Endothelial cell (in vitro differentiated cells): ENCODE measurements at regions not wholly inside any gene's neighbourhood (a gene's known extent, or its start where the extent isn't known, plus 50 kb on each side); places are given as distances from the start of the nearest gene placed in this dataset.
A peak's percentile ranks its signal among the peaks of the same experiment; 100 is the strongest.

Source experiments
- DNase-seq: peaks from one replicate; pipeline ENCODE4 v3.0.0; 2021; ENCODE audit warnings: low spot score
- H3K27ac Mint-ChIP-seq: one replicate; pipeline ENCODE4 v1.8.0; 2021; ENCODE audit warnings: mixed read lengths, inconsistent platforms; ENCODE audit not compliant: unreplicated experiment
- H3K27me3 Mint-ChIP-seq: one replicate; pipeline ENCODE4 v1.8.0; 2021; ENCODE audit warnings: mild to moderate bottlenecking, moderate library complexity, mixed read lengths, inconsistent platforms; ENCODE audit not compliant: unreplicated experiment
- H3K36me3 Mint-ChIP-seq: one replicate; pipeline ENCODE4 v1.8.0; 2021; ENCODE audit warnings: mild to moderate bottlenecking, low read depth, mixed read lengths, inconsistent platforms; ENCODE audit not compliant: unreplicated experiment
- H3K4me1 Mint-ChIP-seq: one replicate; pipeline ENCODE4 v1.8.0; 2021; ENCODE audit warnings: mild to moderate bottlenecking, mixed read lengths, inconsistent platforms; ENCODE audit not compliant: unreplicated experiment
- H3K4me3 Mint-ChIP-seq: one replicate; pipeline ENCODE4 v1.8.0; 2021; ENCODE audit warnings: mild to moderate bottlenecking, mixed read lengths, inconsistent platforms; ENCODE audit not compliant: unreplicated experiment
- H3K9me3 Mint-ChIP-seq: one replicate; pipeline ENCODE4 v1.8.0; 2021; ENCODE audit warnings: mixed read lengths, inconsistent platforms; ENCODE audit not compliant: unreplicated experiment
- TF ChIP-seq, protein P1 (sequence below): fragments of 200-600 bp; sonication (generic); IDR thresholded peaks from one replicate; pipeline ENCODE4 v1.5.0; 2021; ENCODE audit warnings: antibody characterized with exemption; ENCODE audit not compliant: unreplicated experiment

GRCh38 chr5:96120120-96120519 lies 158.5 kb upstream of the ELL2 start:
- H3K27me3 Mint-ChIP-seq = no peaks in the 10 kb centered on the region
- TF ChIP-seq, protein P1, sequence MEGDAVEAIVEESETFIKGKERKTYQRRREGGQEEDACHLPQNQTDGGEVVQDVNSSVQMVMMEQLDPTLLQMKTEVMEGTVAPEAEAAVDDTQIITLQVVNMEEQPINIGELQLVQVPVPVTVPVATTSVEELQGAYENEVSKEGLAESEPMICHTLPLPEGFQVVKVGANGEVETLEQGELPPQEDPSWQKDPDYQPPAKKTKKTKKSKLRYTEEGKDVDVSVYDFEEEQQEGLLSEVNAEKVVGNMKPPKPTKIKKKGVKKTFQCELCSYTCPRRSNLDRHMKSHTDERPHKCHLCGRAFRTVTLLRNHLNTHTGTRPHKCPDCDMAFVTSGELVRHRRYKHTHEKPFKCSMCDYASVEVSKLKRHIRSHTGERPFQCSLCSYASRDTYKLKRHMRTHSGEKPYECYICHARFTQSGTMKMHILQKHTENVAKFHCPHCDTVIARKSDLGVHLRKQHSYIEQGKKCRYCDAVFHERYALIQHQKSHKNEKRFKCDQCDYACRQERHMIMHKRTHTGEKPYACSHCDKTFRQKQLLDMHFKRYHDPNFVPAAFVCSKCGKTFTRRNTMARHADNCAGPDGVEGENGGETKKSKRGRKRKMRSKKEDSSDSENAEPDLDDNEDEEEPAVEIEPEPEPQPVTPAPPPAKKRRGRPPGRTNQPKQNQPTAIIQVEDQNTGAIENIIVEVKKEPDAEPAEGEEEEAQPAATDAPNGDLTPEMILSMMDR = no peak

DNA sequence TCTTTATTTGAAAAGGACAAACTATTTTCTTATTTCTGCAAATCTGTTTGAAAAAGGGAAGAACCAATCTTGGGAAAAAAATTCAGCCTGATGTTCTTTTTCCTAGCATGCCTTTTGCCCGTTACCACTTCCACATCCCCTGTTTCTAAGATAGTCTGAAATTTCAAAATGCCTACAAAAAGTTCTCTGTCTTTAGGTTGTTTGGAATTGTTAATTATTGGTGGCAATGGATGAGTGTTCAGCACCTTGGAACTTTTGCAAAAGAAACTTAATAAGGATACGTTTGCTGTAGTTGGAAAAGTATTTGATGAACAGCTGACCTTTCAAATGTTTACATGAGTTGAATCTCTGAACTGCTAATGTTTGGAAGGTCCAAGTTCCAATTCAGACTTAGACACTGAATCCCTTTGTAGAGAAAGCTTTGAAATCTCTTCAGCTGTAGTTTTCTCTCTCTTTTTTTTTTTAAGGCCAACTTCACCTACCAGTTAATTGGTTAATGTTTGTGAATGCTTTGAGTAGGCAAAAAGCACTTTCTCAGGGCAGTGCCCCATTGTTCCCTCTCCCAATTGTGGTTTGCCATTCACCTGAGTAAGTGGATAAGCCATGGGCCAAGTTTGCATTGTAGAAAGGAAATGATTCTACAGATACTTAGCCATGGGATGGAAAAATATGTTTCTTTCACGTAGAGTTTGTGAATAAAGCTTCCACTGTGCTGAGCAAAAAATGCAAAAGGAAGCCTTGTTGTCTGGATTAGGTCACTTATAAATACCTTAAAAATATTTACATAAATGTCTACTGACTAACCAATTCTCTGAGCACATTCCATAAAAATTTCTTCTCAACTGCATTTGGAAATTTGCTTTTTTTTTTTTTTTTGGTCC lies 156.4 kb upstream of the ELL2 start:
- Mint-ChIP-seq H3K4me3 (no peak overlapping the region), H3K27ac (no peak overlapping the region), H3K4me1 (peaks cover 27% of the 10 kb centered on the region), H3K9me3 (no peaks in the 10 kb centered on the region), H3K27me3 (no peaks in the 10 kb centered on the region), H3K36me3 (no peaks in the 10 kb centered on the region)
- TF ChIP-seq, protein P1 = no peak
- no peak for DNase-seq

More at GRCh38 chr5:96120120-96120519, 158.5 kb upstream of the ELL2 start:
- no peaks in the 10 kb centered on the region for H3K9me3 Mint-ChIP-seq
- DNase-seq = no peak
- peak overlapping the region; percentile 24 for H3K27ac Mint-ChIP-seq
- H3K4me1 Mint-ChIP-seq = peaks cover 29% of the 10 kb centered on the region
- no peaks in the 10 kb centered on the region for H3K36me3 Mint-ChIP-seq
- no peak overlapping the region for H3K4me3 Mint-ChIP-seq

GRCh38 chr5:96115147-96115807 lies 153.6 kb upstream of the ELL2 start:
- Mint-ChIP-seq H3K36me3 (no peaks in the 10 kb centered on the region), H3K27ac (peak overlapping the region; percentile 99), H3K4me1 (peaks cover 26% of the 10 kb centered on the region), H3K9me3 (no peaks in the 10 kb centered on the region), H3K4me3 (no peak overlapping the region), H3K27me3 (no peaks in the 10 kb centered on the region)
- TF ChIP-seq, protein P1 = no peak
- no peak for DNase-seq

- TF ChIP-seq, protein P1 = no peak
- H3K9me3 Mint-ChIP-seq = no peaks in the 10 kb centered on the region
- no peaks in the 10 kb centered on the region for H3K27me3 Mint-ChIP-seq
- peak overlapping the region; percentile 99 for H3K27ac Mint-ChIP-seq
- no peak overlapping the region for H3K4me3 Mint-ChIP-seq
- no peak for DNase-seq
- H3K36me3 Mint-ChIP-seq = no peaks in the 10 kb centered on the region
- peaks cover 20% of the 10 kb centered on the region for H3K4me1 Mint-ChIP-seq
Measured at GRCh38 chr5:96114736-96115135, 153.1 kb upstream of the ELL2 start.
